Fibroblast of pulmonary artery (primary cell): ENCODE measurements at regions not wholly inside any gene's neighbourhood (a gene's known extent, or its start where the extent isn't known, plus 50 kb on each side); places are given as distances from the start of the nearest gene placed in this dataset.

Experiments used
- DNase-seq: peaks from one replicate; pipeline ENCODE4 v3.0.0-alpha.2; 2010; ENCODE audit warnings: low read depth
- H3K4me3 ChIP-seq: replicated peaks from 2 replicates; pipeline ENCODE4 v1.5.1; 2011; ENCODE audit warnings: low read depth, mild to moderate bottlenecking, control low read depth, low read length, moderate library complexity
- CTCF ChIP-seq: IDR thresholded peaks from 2 replicates; pipeline ENCODE4 v1.5.1; 2011; ENCODE audit warnings: mild to moderate bottlenecking, control low read depth, low read length, inconsistent platforms; ENCODE audit errors: missing control alignments

DNA sequence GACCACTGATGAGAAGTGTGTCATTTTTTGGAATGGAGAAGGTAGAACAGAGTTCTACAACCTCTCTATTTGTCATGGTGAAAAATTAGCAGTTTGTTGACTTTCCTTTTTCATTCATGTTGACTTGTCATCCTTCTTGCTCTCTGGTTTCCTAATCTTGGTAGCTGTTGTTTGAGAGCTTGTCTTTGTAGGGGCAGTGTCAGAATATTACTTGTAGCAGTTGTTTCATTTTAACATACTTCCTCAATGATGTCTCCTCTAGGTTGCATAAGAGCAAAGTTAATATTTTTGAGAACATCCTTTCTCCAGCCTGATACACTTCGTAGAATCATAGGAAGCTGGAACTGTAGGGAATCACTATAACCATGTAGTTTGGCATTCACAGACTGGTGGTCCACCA lies 368.2 kb upstream of the FANCL start:
- H3K4me3 ChIP-seq: no peak overlapping the region
- no peak for DNase-seq
- no peak for TF ChIP-seq CTCF

GRCh38 chr2:58608146-58608545 lies 367.0 kb upstream of the FANCL start:
- no peak for TF ChIP-seq CTCF
- H3K4me3 ChIP-seq: no peak overlapping the region
- DNase-seq: no peak

DNA sequence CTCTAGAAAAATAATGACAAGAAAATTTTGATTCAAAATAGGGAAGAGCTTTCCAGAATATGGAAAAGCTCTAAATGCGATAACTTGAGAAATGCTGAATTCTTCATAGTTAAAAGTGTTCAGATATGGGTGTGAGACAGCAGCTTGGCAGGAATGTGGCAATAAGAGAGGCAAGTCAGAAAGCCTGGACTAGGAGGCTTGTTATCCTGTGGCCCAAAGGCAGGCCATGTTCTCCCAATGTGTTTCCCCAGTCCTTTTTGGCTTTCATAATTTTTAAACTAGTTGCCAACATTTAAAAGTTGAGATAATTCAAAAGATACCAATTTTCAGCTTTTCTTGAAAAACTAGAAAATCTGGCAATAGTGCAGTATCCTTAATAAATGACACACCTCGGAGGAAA lies 366.3 kb upstream of the FANCL start:
- H3K4me3 ChIP-seq: no peak overlapping the region
- no peak for TF ChIP-seq CTCF
- no peak for DNase-seq

GRCh38 chr2:58606799-58607198 lies 365.7 kb upstream of the FANCL start:
- no peak for DNase-seq
- no peak for TF ChIP-seq CTCF
- H3K4me3 ChIP-seq: no peak overlapping the region

DNA sequence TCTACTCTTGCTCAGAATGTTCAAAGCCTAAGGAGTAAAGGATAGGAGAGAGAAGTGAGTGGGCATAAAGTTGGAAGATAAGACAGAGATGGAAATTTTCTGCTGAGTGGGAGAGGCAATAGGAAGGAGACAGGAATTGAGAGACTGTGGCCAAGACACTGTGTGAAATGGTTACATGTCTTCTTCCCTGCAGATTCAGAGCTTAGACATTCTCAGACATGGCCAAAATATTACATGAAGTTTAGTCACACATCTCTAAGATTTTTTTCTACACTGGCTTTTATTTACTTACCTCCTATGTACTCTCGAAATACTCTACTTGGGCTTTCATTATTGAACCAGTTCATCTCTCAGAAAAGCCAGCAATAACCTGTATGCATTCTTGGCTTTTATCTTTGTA lies 363.0 kb upstream of the FANCL start:
- no peak for TF ChIP-seq CTCF
- DNase-seq: no peak

DNA sequence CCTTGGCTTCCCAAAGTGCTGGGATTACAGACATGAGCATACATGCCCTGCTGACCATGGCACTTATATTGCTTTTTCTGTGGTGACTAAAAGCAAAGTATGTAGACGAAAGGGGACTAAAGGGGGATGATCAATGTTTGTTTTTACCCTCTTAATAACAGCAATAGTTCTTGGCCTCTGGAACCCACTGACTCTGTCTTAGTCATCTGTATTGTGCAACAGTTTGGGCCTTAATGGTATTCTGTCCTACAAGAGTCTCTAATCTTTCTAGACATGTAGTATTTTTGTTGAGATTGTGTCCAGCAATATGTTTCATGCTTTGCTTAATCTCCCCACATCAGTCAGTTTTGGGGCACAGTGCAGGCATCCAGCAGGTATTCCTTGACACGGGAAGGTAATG lies 359.9 kb upstream of the FANCL start:
- H3K4me3 ChIP-seq: no peak overlapping the region
- no peak for DNase-seq
- TF ChIP-seq CTCF: no peak

More for the DNA sequence above, 363.0 kb upstream of the FANCL start:
- H3K4me3 ChIP-seq: no peak overlapping the region

- no peak for TF ChIP-seq CTCF
- no peak overlapping the region for H3K4me3 ChIP-seq
- DNase-seq: no peak
Observed at GRCh38 chr2:58598171-58598570, 357.0 kb upstream of the FANCL start.
